ENCODE measurements at regions not wholly inside any gene's neighbourhood (a gene's known extent, or its start where the extent isn't known, plus 50 kb on each side); places are given as distances from the start of the nearest gene placed in this dataset.

- intact Hi-C loops (cut with micrococcal nuclease), result no loop called here
- peaks cover 5% of the 10 kb centered on the region for H3K4me1 ChIP-seq
- H3K27me3 ChIP-seq (ENCODE audit: low read depth), result no peaks in the 10 kb centered on the region
- peaks cover 12% of the 10 kb centered on the region for H3K9me3 ChIP-seq (replicated peaks)
- no peak for TF ChIP-seq CTCF (IDR thresholded peaks at IDR 0.05; ENCODE audit: borderline replicate concordance)
- no peak for DNase-seq
- H3K4me3 ChIP-seq, result no peak overlapping the region
- no peak overlapping the region for H3K27ac ChIP-seq (replicated peaks)
- no peaks in the 10 kb centered on the region for H3K36me3 ChIP-seq
Measured at GRCh38 chr1:82962658-82963057, 1036.3 kb downstream of the TTLL7 start.

GRCh38 chr1:82950606-82951200 lies 1048.2 kb downstream of the TTLL7 start:
- intact Hi-C loops (cut with micrococcal nuclease), result no loop called here
- no peaks in the 10 kb centered on the region for H3K27me3 ChIP-seq (ENCODE audit: low read depth)
- H3K27ac ChIP-seq (replicated peaks), result no peak overlapping the region
- no peak for TF ChIP-seq CTCF (IDR thresholded peaks at IDR 0.05; ENCODE audit: borderline replicate concordance)
- no peak for DNase-seq
- no peaks in the 10 kb centered on the region for H3K9me3 ChIP-seq (replicated peaks)
- no peaks in the 10 kb centered on the region for H3K4me1 ChIP-seq
- H3K36me3 ChIP-seq, result no peaks in the 10 kb centered on the region
- H3K4me3 ChIP-seq, result no peak overlapping the region

GRCh38 chr1:82948386-82948785 lies 1050.5 kb downstream of the TTLL7 start:
- no peaks in the 10 kb centered on the region for H3K9me3 ChIP-seq (replicated peaks)
- DNase-seq, result no peak
- intact Hi-C loops (cut with micrococcal nuclease), result no loop called here
- H3K27me3 ChIP-seq (ENCODE audit: low read depth), result no peaks in the 10 kb centered on the region
- no peak overlapping the region for H3K4me3 ChIP-seq
- TF ChIP-seq CTCF (IDR thresholded peaks at IDR 0.05; ENCODE audit: borderline replicate concordance), result no peak
- H3K4me1 ChIP-seq, result no peaks in the 10 kb centered on the region
- no peaks in the 10 kb centered on the region for H3K36me3 ChIP-seq
- H3K27ac ChIP-seq (replicated peaks), result no peak overlapping the region

- intact Hi-C loops (cut with micrococcal nuclease), result no loop called here
- no peaks in the 10 kb centered on the region for H3K4me1 ChIP-seq
Measured at GRCh38 chr1:82947278-82947677, 1051.7 kb downstream of the TTLL7 start.

GRCh38 chr1:82946096-82946605 lies 1052.8 kb downstream of the TTLL7 start:
- no peaks in the 10 kb centered on the region for H3K27me3 ChIP-seq (ENCODE audit: low read depth)
- H3K27ac ChIP-seq (replicated peaks), result no peak overlapping the region
- intact Hi-C loops (cut with micrococcal nuclease), result no loop called here
- H3K36me3 ChIP-seq, result no peaks in the 10 kb centered on the region
- DNase-seq, result no peak
- no peaks in the 10 kb centered on the region for H3K4me1 ChIP-seq
- TF ChIP-seq CTCF (IDR thresholded peaks at IDR 0.05; ENCODE audit: borderline replicate concordance), result no peak
- no peak overlapping the region for H3K4me3 ChIP-seq
- no peaks in the 10 kb centered on the region for H3K9me3 ChIP-seq (replicated peaks)

More at GRCh38 chr1:82947278-82947677, 1051.7 kb downstream of the TTLL7 start:
- no peak overlapping the region for H3K4me3 ChIP-seq
- no peak for DNase-seq
- no peaks in the 10 kb centered on the region for H3K27me3 ChIP-seq (ENCODE audit: low read depth)
- no peak for TF ChIP-seq CTCF (IDR thresholded peaks at IDR 0.05; ENCODE audit: borderline replicate concordance)
- no peak overlapping the region for H3K27ac ChIP-seq (replicated peaks)
- no peaks in the 10 kb centered on the region for H3K9me3 ChIP-seq (replicated peaks)
- H3K36me3 ChIP-seq, result no peaks in the 10 kb centered on the region

All from left ventricle myocardium inferior (tissue), 1 donor.